IPS-18a (cell line): ENCODE measurements at regions not wholly inside any gene's neighbourhood (a gene's known extent, or its start where the extent isn't known, plus 50 kb on each side); places are given as distances from the start of the nearest gene placed in this dataset.

Experiments used
- H3K27ac ChIP-seq: one replicate; pipeline ENCODE4 v1.5.1; 2013; ENCODE audit warnings: low read length
- H3K27me3 ChIP-seq: one replicate; pipeline ENCODE4 v1.6.1; 2013; ENCODE audit warnings: mild to moderate bottlenecking, low read length; ENCODE audit not compliant: control insufficient read depth, insufficient read depth
- H3K36me3 ChIP-seq: one replicate; pipeline ENCODE4 v1.6.1; 2013; ENCODE audit warnings: low read depth, low read length; ENCODE audit not compliant: control insufficient read depth
- H3K4me1 ChIP-seq: one replicate; pipeline ENCODE4 v1.6.1; 2013; ENCODE audit warnings: low read depth, low read length; ENCODE audit not compliant: control insufficient read depth
- H3K4me3 ChIP-seq: one replicate; pipeline ENCODE4 v1.5.1; 2013; ENCODE audit warnings: low read length
- H3K9ac ChIP-seq: one replicate; pipeline ENCODE4 v1.6.1; 2013; ENCODE audit warnings: mild to moderate bottlenecking, low read length, moderate library complexity
- H3K9me3 ChIP-seq: one replicate; pipeline ENCODE4 v1.6.1; 2013; ENCODE audit warnings: low read depth, low read length; ENCODE audit not compliant: control insufficient read depth

DNA sequence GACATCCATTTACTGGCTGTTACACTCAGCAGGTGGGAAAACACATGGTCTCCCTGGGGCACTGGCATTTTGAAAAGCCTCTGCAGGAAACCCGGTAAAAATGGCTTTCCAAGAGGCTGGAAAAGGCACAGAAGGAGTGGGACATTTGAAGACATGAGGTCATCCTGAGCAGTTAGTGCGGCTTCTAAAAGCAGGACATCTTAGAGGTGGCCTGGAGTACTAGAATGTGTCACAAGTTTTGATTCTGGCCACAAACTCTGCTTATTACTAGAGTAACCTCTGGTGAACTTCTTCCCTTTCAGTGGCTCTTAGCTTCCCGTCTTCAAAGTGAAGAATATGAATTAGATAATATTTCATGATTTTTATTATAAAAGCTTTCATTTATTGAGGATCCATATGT is 423.0 kb upstream of the BRINP1 start:
- Histone ChIP-seq H3K9me3 (no peaks in the 10 kb centered on the region), H3K36me3 (no peaks in the 10 kb centered on the region), H3K4me3 (no peak overlapping the region), H3K27ac (no peak overlapping the region), H3K4me1 (no peaks in the 10 kb centered on the region), H3K27me3 (no peaks in the 10 kb centered on the region), H3K9ac (no peak overlapping the region)

DNA sequence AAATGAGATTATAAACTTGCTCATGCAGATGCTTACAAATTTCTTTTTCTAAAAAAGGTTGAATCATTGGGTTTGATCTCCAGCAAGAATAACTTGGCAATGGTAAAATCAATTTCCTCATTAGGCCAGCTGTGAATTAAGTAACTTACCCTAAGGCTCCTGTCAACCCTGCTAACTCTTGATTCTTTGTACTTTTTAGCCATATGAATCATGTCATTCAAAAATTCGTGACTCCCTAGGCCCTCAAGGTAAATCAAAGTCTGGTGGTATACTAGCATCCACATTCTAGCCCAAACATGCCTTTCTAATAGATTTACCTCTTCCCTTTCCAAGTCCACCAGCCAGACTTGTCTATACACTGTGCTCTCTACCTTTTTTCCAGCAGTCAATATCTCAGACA is 420.8 kb upstream of the BRINP1 start:
- Histone ChIP-seq H3K9ac (no peak overlapping the region), H3K27me3 (no peaks in the 10 kb centered on the region), H3K27ac (no peak overlapping the region), H3K9me3 (no peaks in the 10 kb centered on the region), H3K36me3 (no peaks in the 10 kb centered on the region), H3K4me1 (no peaks in the 10 kb centered on the region), H3K4me3 (no peak overlapping the region)

DNA sequence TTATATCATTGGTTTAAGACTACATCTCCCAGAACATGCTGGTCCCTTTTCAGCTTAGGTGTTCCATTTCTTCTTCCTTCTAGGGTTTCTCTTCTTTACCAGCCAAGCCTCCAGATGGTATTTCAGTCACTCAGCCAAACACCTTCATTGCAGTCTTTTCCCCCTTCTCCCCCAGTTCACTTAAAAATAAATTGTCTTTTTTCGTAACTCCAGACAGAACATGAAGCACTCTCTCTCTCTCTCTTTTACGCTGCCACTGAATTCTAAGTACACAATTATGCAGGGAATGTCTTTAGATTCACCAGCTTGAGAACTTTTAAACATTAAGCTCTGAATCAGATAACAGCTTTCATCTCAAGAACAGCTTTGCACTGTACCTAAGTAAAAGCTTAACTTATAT is 419.7 kb upstream of the BRINP1 start:
- H3K4me3 ChIP-seq: no peak overlapping the region
- H3K27ac ChIP-seq: no peak overlapping the region
- no peaks in the 10 kb centered on the region for H3K9me3 ChIP-seq
- no peak overlapping the region for H3K9ac ChIP-seq
- H3K36me3 ChIP-seq: no peaks in the 10 kb centered on the region
- H3K27me3 ChIP-seq: no peaks in the 10 kb centered on the region
- H3K4me1 ChIP-seq: no peaks in the 10 kb centered on the region

DNA sequence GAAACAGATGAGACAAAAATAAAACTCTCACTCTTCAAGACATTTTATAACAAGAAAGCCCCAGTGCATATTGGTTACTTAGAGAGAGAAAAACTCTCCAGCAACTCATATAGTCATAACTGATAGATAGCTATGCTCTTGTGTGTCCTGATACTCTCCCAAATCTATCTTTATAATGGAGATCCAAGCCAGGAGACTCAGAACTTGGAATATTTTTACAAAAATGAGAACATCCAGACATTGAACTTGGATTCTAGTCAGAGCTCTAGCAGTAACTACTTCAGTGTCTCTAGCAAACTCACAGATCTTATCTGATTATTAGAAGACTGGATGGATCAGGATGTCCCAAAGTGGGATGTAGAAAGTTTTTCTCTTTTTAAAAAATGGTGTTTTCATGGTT is 412.7 kb upstream of the BRINP1 start:
- H3K4me1 ChIP-seq: no peaks in the 10 kb centered on the region
- H3K9ac ChIP-seq: no peak overlapping the region
- no peak overlapping the region for H3K4me3 ChIP-seq
- H3K27ac ChIP-seq: no peak overlapping the region
- no peaks in the 10 kb centered on the region for H3K36me3 ChIP-seq
- H3K9me3 ChIP-seq: no peaks in the 10 kb centered on the region
- H3K27me3 ChIP-seq: no peaks in the 10 kb centered on the region

DNA sequence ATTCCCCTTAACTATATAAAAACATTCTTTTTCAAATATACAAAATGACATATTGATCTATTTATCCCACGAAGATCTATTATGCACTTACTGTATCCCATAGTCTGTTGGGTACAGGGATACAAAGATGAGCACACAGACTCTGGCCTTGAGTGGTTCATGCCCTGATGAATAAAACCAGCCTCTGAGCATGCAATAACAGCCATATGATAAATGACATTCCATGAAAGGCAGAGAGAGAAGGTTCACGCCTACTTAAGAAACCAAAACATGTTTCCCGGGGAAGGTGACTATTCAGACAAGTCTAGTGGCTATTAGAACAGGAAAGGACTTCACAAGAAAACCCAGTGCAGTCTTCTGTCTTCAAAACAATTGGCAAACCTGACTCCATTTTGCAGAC is 406.2 kb upstream of the BRINP1 start:
- Histone ChIP-seq H3K27me3 (no peaks in the 10 kb centered on the region), H3K9me3 (no peaks in the 10 kb centered on the region), H3K4me3 (no peak overlapping the region), H3K27ac (no peak overlapping the region), H3K36me3 (no peaks in the 10 kb centered on the region), H3K4me1 (peaks cover 14% of the 10 kb centered on the region), H3K9ac (no peak overlapping the region)

DNA sequence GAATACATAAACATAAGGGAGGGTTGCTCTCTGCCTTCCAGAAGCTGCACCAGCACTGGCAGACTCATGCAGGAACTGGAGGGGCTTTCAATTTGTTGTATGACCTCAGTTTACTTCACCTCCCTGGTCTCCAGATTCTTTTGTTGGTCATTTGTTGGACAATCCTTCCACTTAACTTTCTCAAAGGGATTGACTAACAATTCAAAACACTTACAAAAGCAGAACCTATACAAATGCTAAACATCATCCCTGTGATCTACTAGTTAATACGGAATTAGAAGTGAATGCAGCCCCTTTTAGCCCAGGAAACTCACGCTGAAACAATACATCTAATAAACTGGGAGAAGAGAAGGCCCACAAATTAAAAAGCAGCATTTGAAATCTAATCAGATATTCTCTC is 404.6 kb upstream of the BRINP1 start:
- H3K36me3 ChIP-seq: no peaks in the 10 kb centered on the region
- no peaks in the 10 kb centered on the region for H3K9me3 ChIP-seq
- no peaks in the 10 kb centered on the region for H3K27me3 ChIP-seq
- peaks cover 14% of the 10 kb centered on the region for H3K4me1 ChIP-seq
- no peak overlapping the region for H3K27ac ChIP-seq
- H3K4me3 ChIP-seq: peak overlapping the region; percentile 4
- H3K9ac ChIP-seq: no peak overlapping the region

DNA sequence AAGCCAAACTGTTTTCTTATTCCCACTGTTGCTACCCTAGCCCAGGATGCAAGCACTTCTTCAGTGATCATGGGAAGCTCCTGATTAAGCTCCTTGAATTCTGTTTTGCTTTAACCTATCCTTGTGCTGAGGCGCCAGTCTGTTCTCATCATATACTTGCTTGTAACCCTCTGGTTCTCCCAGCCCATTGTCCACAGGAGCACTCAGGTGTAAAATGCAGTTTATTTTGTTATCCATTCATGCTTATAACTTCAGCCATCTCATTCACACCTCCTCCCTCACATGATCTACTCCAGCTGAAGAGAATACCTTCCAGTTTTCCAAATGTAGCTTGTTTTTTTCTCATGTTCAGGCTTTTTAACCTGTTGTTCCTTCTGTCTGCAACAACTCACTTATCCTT is 402.1 kb upstream of the BRINP1 start:
- H3K27ac ChIP-seq: no peak overlapping the region
- peaks cover 14% of the 10 kb centered on the region for H3K4me1 ChIP-seq
- no peaks in the 10 kb centered on the region for H3K36me3 ChIP-seq
- no peaks in the 10 kb centered on the region for H3K9me3 ChIP-seq
- H3K27me3 ChIP-seq: no peaks in the 10 kb centered on the region
- no peak overlapping the region for H3K4me3 ChIP-seq
- H3K9ac ChIP-seq: no peak overlapping the region

DNA sequence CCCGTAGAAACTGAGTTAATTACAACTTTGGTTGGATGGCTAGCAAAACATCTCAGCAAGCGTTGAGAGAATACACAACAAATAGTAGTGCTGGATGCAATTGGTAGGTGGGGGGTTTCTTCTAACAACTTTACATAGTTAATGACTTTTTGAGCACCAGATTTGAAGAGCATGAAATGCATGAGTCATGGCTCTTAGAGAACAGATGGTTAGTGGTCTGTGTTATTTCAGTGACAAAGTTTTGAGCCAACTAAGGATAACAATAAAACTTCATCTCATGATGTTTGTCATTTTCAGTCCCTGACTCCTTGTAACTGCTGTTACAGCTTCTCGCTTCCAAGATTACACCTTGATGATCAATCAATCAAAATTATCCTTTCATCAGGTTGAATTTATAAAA is 399.0 kb upstream of the BRINP1 start:
- Histone ChIP-seq H3K27ac (no peak overlapping the region), H3K4me3 (no peak overlapping the region), H3K9me3 (no peaks in the 10 kb centered on the region), H3K36me3 (no peaks in the 10 kb centered on the region), H3K4me1 (peaks cover under 1% of the 10 kb centered on the region), H3K27me3 (no peaks in the 10 kb centered on the region), H3K9ac (no peak overlapping the region)

DNA sequence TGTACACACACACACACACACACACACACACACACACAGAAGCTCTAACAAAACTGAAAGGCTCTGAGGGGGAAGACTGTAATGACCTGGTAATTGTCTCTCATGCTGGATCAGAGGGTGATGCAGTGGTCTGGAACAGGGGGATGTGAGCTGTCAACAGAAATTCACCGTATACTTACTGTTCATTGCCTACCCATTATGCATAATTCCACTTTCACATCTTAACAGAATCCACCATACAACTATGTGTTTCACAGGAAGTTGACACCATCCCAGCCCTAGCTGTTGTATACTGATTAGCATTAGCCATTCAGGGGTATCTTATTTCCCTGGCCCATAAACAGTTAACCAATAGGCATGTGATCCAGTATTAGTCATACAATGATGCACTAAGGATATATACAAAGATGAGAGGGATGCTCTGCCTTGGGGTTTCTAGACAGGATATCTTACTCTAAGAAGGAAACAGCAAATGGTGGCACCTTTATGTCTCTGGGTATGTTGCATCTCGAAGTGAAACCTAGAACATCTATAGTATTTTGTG is 396.5 kb upstream of the BRINP1 start:
- Histone ChIP-seq H3K4me3 (no peak overlapping the region), H3K9me3 (no peaks in the 10 kb centered on the region), H3K4me1 (no peaks in the 10 kb centered on the region), H3K9ac (no peak overlapping the region), H3K27ac (no peak overlapping the region), H3K36me3 (no peaks in the 10 kb centered on the region), H3K27me3 (no peaks in the 10 kb centered on the region)

DNA sequence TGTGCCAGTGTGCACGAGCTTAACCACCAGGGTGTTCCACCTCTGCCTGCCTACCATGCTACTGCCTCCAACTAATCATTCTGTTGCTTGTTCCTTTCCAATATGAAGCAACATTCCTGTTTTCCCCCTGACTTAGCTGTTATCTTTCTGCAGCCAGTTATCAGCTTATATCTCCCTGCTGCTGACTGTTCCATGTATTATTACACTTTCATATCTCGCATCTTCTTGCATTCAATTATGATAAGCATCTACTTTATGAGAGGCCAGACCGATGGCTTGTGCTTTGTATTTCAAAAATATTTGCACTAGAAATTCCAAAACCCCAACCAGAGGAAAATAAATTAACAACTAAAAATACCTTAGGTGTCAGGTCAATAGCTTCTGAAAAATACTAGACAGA is 394.0 kb upstream of the BRINP1 start:
- no peak overlapping the region for H3K27ac ChIP-seq
- no peak overlapping the region for H3K9ac ChIP-seq
- H3K4me1 ChIP-seq: peaks cover 22% of the 10 kb centered on the region
- H3K9me3 ChIP-seq: no peaks in the 10 kb centered on the region
- no peaks in the 10 kb centered on the region for H3K27me3 ChIP-seq
- H3K4me3 ChIP-seq: no peak overlapping the region
- no peaks in the 10 kb centered on the region for H3K36me3 ChIP-seq

DNA sequence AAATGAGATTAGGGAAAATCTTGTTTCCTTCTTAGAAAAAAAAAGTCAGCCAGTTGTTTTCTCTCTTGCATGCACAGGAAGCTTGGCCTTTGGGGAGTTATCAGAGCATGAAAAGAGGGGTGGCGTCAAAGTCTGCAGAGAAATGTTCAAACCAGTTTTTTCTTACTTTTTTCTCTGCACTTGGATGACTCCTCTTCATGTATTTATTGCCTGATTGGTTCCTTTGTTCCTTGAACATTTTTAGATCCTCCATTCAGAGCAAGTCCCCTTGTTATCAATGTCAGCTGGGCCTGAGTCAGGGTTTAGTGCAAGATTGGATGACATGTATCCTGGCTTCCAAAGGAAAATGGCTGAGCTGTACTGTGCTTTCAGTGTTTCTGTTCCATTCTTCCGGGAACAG is 392.6 kb upstream of the BRINP1 start:
- Histone ChIP-seq H3K4me3 (no peak overlapping the region), H3K27me3 (no peaks in the 10 kb centered on the region), H3K9ac (no peak overlapping the region), H3K9me3 (no peaks in the 10 kb centered on the region), H3K27ac (no peak overlapping the region), H3K4me1 (peaks cover 26% of the 10 kb centered on the region), H3K36me3 (no peaks in the 10 kb centered on the region)

DNA sequence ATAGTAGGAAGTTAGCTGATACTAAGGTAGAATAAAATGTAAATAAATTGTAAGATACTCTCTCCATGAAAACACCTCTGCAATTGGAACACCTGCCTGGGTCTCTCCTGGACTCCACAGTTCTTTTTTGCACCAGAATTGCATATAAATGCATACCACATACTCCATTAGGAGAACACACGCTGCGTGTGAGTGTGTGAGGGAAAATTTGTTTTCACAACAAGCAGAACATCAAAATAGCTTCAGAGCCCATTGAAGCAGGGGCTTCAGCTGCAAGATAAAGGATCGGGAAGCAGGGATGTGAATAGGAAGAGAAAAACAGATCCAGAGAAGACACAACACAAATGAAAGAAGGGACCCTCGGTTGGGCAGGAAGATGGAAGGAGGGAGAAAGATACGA is 389.8 kb upstream of the BRINP1 start:
- H3K27me3 ChIP-seq: no peaks in the 10 kb centered on the region
- H3K9ac ChIP-seq: no peak overlapping the region
- no peaks in the 10 kb centered on the region for H3K9me3 ChIP-seq
- no peaks in the 10 kb centered on the region for H3K36me3 ChIP-seq
- peak overlapping the region; percentile 35 for H3K4me3 ChIP-seq
- peaks cover 26% of the 10 kb centered on the region for H3K4me1 ChIP-seq
- no peak overlapping the region for H3K27ac ChIP-seq
